Heart left ventricle (tissue), 13 donors: ENCODE measurements at regions not wholly inside any gene's neighbourhood (a gene's known extent, or its start where the extent isn't known, plus 50 kb on each side); places are given as distances from the start of the nearest gene placed in this dataset.

Source experiments
- CTCF ChIP-seq, 12 donors: fragments of 200-600 bp; sonication (generic) in 4 of 12; IDR thresholded peaks; one replicate each; pipeline versions ENCODE4 v1.5.0 to v1.8.0; 2018 to 2022; ENCODE audit warnings: antibody characterized with exemption in 12 of 12, mild to moderate bottlenecking in 5 of 12
- POLR2A ChIP-seq, 2 donors: fragments of 450-650 bp; IDR thresholded peaks; one replicate each; pipeline ENCODE4 v1.6.1; 2017; ENCODE audit warnings: antibody characterized with exemption in 2 of 2, mild to moderate bottlenecking in 2 of 2, moderate library complexity in 2 of 2
- donor health status: ischemic (EF 13 %, LVEDD 7.1; RV severe dilation, severe dysfunction).
- donor health status: DM: no; HTN: yes; CAD: no.
- donor health status: DM: no; HTN: no; CAD: no.
- donor health status: ischemic (EF 25% LVEDD 6.9; RV normal size, moderate dysfunction).
- donor health status: ischemic (EF 25% LVEDD 5.7; RV mildly dilated, moderate dysfunction).
- donor health status: ischemic (EF 35%, LVEDD 5.7; RV mildly dilated, moderate dysfunction).
- donor health status: nonischemic (EF 11% LVEDD 7.7; RV severe dilation, severe dysfunction).
- donor health status: DM: yes; HTN: yes; CAD: no.
- donor health status: PGD.
- donor health status: ischemic (EF 29% LVEDD 5.4; RV normal size, mild dysfunction).
- donor health status: nonischemic (EF 23%, LVEDD 6.1; RV moderate dilation, normal function).

GRCh38 chr13:44637581-44637980, 61.5 kb upstream of the TSC22D1 start:
- TF ChIP-seq CTCF (IDR thresholded peaks at IDR 0.05) (no peak), POLR2A (IDR thresholded peaks at IDR 0.05) (no peak)
